Fibroblast of lung (primary cell): ENCODE measurements at regions not wholly inside any gene's neighbourhood (a gene's known extent, or its start where the extent isn't known, plus 50 kb on each side); places are given as distances from the start of the nearest gene placed in this dataset.

Experiments
- DNase-seq, 2 donors: peaks; one replicate each; pipeline versions ENCODE4 v3.0.0 to v3.0.0-alpha.2; 2010; ENCODE audit warnings: low read depth in 2 of 2
- H2AFZ ChIP-seq: 2 replicates; pipeline ENCODE4 v1.5.1; 2012; ENCODE audit warnings: low read length, control low read depth, inconsistent platforms
- H3K27ac ChIP-seq: 2 replicates; pipeline ENCODE4 v1.5.1; 2011; ENCODE audit warnings: low read length, control low read depth; ENCODE audit not compliant: insufficient read depth
- H3K27me3 ChIP-seq: 2 replicates; pipeline ENCODE4 v1.5.1; 2011; ENCODE audit warnings: mild to moderate bottlenecking, low read length; ENCODE audit not compliant: control insufficient read depth, insufficient read depth
- H3K36me3 ChIP-seq: 2 replicates; pipeline ENCODE4 v1.5.1; 2011; ENCODE audit warnings: low read length; ENCODE audit not compliant: control insufficient read depth, insufficient read depth
- H3K4me1 ChIP-seq: 2 replicates; pipeline ENCODE4 v1.5.1; 2011; ENCODE audit warnings: low read length; ENCODE audit not compliant: control insufficient read depth, insufficient read depth; ENCODE audit errors: extremely low read depth
- H3K4me2 ChIP-seq: 2 replicates; pipeline ENCODE4 v1.5.1; 2011; ENCODE audit warnings: low read length, control low read depth; ENCODE audit not compliant: insufficient read depth; ENCODE audit errors: extremely low read depth
- H3K4me3 ChIP-seq, 4 experiments: fragments of 200-600 bp in 1 of 4; sonication (generic) in 1 of 4; replicated peaks in 1 of 4; 2 replicates each; pipeline ENCODE4 v1.5.1; 2011 to 2016; ENCODE audit warnings: low read length in 4 of 4, low read depth in 3 of 4, mild to moderate bottlenecking in 3 of 4, control low read depth in 2 of 4, inconsistent platforms in 1 of 4, mixed read lengths in 1 of 4; ENCODE audit not compliant: insufficient read depth in 1 of 4; ENCODE audit errors: control extremely low read depth in 1 of 4
- H3K79me2 ChIP-seq: 2 replicates; pipeline ENCODE4 v1.5.1; 2012; ENCODE audit warnings: mild to moderate bottlenecking, low read length, inconsistent platforms; ENCODE audit not compliant: control insufficient read depth, insufficient read depth
- H3K9ac ChIP-seq: 2 replicates; pipeline ENCODE4 v1.5.1; 2011; ENCODE audit warnings: mild to moderate bottlenecking, low read length, control low read depth; ENCODE audit not compliant: insufficient read depth
- H3K9me3 ChIP-seq: 2 replicates; pipeline ENCODE4 v1.5.1; 2012; ENCODE audit warnings: low read depth, low read length; ENCODE audit not compliant: control insufficient read depth, insufficient read depth
- H4K20me1 ChIP-seq: 2 replicates; pipeline ENCODE4 v1.5.1; 2011; ENCODE audit warnings: low read length; ENCODE audit not compliant: control insufficient read depth, insufficient read depth; ENCODE audit errors: extremely low read depth
- CTCF ChIP-seq, 2 donors: IDR thresholded peaks in 1 of 2; conservative IDR thresholded peaks in 1 of 2; 1 replicate in 1 of 2; 2 replicates in 1 of 2; pipeline ENCODE4 v1.5.1; 2011 to 2012; ENCODE audit warnings: low read length in 2 of 2, control low read depth in 1 of 2, inconsistent platforms in 1 of 2, low read depth in 1 of 2, mild to moderate bottlenecking in 1 of 2
- EZH2 ChIP-seq: IDR thresholded peaks from 2 replicates; pipeline ENCODE4 v1.5.1; 2012; ENCODE audit warnings: low read length, control low read depth, mild to moderate bottlenecking; ENCODE audit errors: missing control alignments

- Histone ChIP-seq H3K27me3 (no peaks in the 10 kb centered on the region), H3K79me2 (no peaks in the 10 kb centered on the region), H3K4me2 (no peak overlapping the region), H3K36me3 (no peaks in the 10 kb centered on the region), H4K20me1 (no peaks in the 10 kb centered on the region), H3K4me3 (no peak overlapping the region), H3K9ac (no peak overlapping the region), H3K4me1 (no peaks in the 10 kb centered on the region), H3K27ac (no peak overlapping the region), H2AFZ (no peak overlapping the region), H3K9me3 (no peaks in the 10 kb centered on the region)
- DNase-seq, result peak; percentile 53 to 67
- TF ChIP-seq EZH2 (no peak), CTCF (conservative IDR thresholded peaks at IDR 0.05 in 1 of 2, IDR thresholded peaks at IDR 0.05 in 1 of 2; ENCODE audit: low read depth in 1 of 2, low read length in 2 of 2) (no peak)
These were observed 1531.1 kb upstream of the LRRTM3 start for GRCh38 chr10:65394502-65395297.

- Histone ChIP-seq H3K27ac (no peak overlapping the region), H3K4me2 (no peak overlapping the region), H3K79me2 (no peaks in the 10 kb centered on the region), H3K4me1 (no peaks in the 10 kb centered on the region), H3K27me3 (no peaks in the 10 kb centered on the region), H3K36me3 (no peaks in the 10 kb centered on the region), H4K20me1 (no peaks in the 10 kb centered on the region), H2AFZ (no peak overlapping the region), H3K9ac (no peak overlapping the region), H3K4me3 (no peak overlapping the region), H3K9me3 (no peaks in the 10 kb centered on the region)
- DNase-seq, result no peak
- no peak for TF ChIP-seq EZH2
These were observed 1530.2 kb upstream of the LRRTM3 start for GRCh38 chr10:65395631-65396030.

GRCh38 chr10:65396997-65397396 lies 1528.8 kb upstream of the LRRTM3 start:
- Histone ChIP-seq H3K4me2 (no peak overlapping the region), H3K4me1 (no peaks in the 10 kb centered on the region), H4K20me1 (no peaks in the 10 kb centered on the region), H3K9ac (no peak overlapping the region), H3K79me2 (no peaks in the 10 kb centered on the region), H3K9me3 (no peaks in the 10 kb centered on the region), H3K27me3 (no peaks in the 10 kb centered on the region), H2AFZ (no peak overlapping the region), H3K4me3 (no peak overlapping the region), H3K36me3 (no peaks in the 10 kb centered on the region), H3K27ac (no peak overlapping the region)
- TF ChIP-seq EZH2, result no peak
- no peak for TF ChIP-seq CTCF (conservative IDR thresholded peaks at IDR 0.05 in 1 of 2, IDR thresholded peaks at IDR 0.05 in 1 of 2; ENCODE audit: low read depth in 1 of 2, low read length in 2 of 2)
- peak in 1 of 2 donors; percentile 20 for DNase-seq
